Iris pigment epithelial cell (primary cell): ENCODE measurements at regions not wholly inside any gene's neighbourhood (a gene's known extent, or its start where the extent isn't known, plus 50 kb on each side); places are given as distances from the start of the nearest gene placed in this dataset.

ENCODE experiments used
- DNase-seq: peaks from one replicate; pipeline ENCODE4 v3.0.0-alpha.2; 2011; ENCODE audit warnings: low read depth

DNA sequence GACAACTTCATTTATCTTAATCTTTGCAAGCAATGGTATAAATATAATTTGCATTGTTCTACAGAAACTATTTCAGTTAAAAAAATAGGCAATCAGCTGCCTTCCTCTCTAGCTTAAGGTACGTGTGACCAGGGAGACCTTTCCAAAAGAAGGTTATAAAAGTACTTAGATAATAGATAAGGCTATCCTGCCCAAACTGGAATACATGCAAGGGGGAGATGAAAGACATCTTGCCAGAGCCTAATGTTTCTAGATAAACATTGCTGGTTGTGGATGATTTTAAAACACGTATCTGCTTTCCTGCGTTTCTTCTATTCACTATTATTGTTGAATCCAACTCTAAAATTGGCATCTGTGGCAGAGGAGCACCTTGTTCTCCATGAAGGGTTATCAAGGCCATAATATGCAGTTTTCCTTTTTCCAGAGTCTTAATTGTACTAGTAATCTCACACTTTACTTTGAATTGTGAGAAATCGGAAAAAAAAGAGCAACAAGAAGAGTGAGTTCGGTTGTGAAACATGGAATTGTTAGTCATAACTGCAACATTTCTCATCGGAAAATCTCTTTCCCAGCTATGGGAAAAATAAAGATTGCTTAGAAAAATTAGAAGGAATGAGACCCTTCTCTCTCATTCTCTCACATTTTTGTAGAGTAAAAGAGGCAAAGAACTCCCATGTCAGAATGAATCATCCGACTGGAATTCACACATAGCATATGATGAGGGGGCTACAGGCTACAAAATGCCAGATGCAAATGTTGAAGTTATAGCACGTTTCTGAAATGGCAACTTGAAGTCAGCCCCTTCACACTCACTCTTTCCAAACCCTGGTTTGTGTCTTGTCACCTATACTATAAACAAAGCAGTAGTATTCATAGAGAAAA is 936.1 kb upstream of the NR2F2 start:
- DNase-seq: peak; percentile 47

DNA sequence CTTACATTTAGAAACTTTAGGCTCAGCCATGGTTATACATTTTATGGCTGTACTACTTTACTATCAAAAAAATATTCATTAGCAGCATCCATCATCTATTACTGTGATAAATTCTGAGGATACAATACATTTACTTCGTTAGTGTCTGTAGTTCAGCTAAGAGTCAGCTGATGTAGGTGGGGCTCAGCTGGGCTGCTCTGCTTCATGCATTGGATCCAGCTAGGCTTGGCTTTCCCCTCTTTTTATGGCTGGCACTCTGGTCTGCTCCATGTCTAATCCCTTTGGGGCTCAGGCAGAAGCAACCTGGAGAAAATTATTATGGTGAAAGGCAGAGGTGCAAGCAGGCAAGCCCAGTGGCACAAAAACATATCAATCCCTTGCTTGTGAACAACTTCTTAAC is 930.1 kb upstream of the NR2F2 start:
- DNase-seq: no peak

GRCh38 chr15:95401587-95401986 is 928.9 kb upstream of the NR2F2 start:
- no peak for DNase-seq

- peak; percentile 84 for DNase-seq
These were observed 925.1 kb upstream of the NR2F2 start for GRCh38 chr15:95405447-95405846.

GRCh38 chr15:95407534-95407933 is 923.0 kb upstream of the NR2F2 start:
- DNase-seq: no peak

GRCh38 chr15:95409211-95409610 is 921.3 kb upstream of the NR2F2 start:
- DNase-seq: no peak

DNA sequence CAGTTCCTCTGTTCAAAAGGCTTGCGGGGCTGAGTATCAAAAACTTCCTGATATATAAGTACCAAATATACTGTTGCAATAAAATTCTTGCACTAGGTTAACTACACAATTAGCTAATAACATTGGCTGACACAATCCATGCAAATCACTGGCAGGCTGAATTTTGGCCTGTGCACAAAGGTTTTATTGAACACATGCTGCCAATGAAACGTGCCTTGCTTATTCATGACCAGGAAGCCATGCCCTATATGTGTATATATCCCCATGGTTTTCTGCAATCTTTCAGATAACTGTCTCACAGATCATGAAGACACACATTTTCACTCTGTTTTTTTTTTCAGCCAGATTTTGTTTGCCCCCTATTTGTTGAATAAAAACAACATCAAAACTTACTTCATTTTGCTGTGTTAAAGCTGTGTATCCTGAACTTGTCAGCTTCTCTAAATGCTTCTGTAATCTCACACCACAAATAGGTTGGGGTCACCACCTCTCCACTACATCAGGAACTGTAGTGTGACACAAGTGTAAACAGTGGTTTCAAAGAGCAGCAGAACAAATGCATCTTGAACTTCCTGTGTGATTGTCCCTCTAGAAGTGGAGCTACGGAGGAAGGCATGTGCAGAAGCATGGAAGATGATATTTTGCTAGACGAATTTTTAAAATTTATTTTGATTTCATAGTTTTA is 920.7 kb upstream of the NR2F2 start:
- DNase-seq: peak; percentile 61

GRCh38 chr15:95410757-95411156 is 919.7 kb upstream of the NR2F2 start:
- DNase-seq: peak; percentile 13

DNA sequence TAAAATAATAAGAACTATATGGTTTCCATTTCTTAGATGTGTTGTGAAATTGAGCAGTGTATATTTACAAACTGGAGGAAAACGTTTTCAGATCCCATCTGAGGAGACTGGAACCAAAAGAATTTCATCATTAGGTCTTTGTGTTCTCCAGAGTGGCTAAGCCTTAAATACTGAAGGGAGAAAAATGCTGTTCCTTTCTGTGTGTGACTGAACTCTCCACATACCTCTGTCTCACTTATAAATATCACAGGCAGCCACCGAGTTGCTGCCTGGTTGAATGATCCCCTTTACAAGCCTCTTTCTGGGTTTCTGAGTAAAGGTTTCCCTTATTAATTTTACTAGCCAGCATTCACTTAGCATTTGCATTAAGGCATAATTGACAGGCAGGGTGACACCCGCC is 913.9 kb upstream of the NR2F2 start:
- DNase-seq: peak; percentile 20

GRCh38 chr15:95417761-95418160 is 912.7 kb upstream of the NR2F2 start:
- DNase-seq: no peak

GRCh38 chr15:95422255-95422654 is 908.2 kb upstream of the NR2F2 start:
- no peak for DNase-seq

GRCh38 chr15:95425859-95426258 is 904.6 kb upstream of the NR2F2 start:
- no peak for DNase-seq

- DNase-seq: peak; percentile 39
These were observed 901.2 kb upstream of the NR2F2 start for GRCh38 chr15:95429345-95429744.

DNA sequence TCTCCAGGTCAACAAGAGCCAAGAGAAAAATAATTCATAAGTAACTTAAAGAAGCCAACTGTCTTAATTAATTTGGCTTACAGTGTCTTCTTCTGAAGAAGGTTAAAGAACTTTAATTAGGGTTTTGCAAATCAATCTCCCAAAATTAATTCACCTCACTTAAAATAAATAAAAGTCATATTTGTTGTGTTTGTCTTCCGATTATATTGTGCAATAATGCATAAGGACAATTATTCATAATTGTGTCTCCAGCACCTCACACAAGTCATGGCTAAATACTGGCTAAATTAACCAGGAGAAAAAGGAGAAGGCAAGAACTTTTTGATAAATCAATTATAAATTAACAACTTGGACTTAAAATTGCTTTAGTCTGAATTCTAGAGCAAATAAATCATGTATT is 899.0 kb upstream of the NR2F2 start:
- DNase-seq: no peak

DNA sequence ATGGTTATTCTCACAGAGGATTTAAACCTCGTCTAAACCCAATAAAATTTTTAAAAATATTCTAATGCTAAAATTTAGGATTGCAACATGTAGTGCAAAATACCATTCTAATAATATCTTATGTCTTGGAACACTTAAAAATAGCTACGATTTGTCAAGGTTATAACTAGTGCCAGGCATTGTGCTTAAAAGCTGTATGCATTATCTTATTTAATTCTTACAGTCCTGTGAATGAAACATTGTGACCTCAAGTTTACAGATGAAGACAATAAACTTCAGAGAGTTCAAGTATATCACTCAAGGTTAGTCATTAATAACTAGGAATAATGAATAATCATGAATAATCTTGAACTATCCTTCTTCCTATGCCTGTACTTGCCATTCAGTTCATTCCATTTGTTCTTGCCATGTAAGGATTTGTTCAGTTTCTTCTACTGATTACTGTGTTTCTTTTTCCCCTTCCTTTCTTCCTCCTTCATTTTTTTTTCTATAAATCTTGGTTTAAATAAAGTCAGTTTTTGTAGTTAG is 897.6 kb upstream of the NR2F2 start:
- DNase-seq: no peak

DNA sequence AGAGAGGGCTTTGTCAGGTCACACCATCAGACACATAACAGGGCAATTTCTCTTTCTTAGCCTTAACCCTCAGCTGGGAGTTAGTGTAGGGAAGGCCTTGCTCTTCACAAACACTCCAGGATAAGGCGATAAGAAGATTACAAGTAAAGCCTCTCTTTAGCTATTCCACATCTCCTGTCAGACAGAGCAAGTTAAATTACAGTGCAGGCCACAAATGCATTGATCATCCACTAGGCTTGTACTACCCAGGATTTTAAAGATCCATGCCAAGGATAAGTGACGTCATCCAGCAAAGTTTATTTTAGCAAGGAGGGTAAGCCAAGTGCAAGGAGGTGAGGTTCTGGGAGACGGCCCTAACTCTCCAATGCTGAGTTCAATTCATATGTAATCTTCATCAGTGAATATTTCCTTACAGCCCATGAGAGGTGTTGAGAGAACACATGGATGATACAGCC is 890.6 kb upstream of the NR2F2 start:
- DNase-seq: no peak

GRCh38 chr15:95440712-95441111 is 889.8 kb upstream of the NR2F2 start:
- no peak for DNase-seq

DNA sequence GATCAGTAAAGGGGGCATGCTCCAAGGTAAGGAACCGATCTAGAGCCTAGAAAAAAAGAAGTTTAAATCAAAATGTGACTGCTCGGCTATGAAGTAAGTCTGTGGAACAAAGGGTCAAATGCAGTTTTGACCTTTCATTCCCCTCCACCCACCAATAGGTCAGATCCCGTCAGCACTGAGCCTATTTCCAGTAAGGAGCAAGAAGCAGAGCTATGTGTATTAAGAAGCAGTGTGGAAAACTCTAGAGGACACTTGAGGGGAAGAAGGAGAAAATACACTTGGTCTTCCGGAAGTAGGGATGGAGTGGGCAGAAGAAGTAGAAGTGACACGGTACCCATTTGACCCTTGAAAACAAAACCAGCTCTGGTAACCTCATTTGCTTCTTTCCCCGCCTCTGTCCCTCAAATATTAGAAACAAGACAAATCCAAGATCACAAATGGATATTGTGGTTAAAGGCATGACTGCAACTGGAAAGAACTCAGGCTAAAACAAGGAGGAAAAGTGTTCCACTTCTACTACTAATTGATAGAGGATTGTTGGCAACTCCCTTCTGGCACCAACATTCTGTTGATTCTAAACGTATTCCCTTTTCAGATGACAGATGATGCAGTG is 888.3 kb upstream of the NR2F2 start:
- no peak for DNase-seq

- DNase-seq: no peak
These were observed 885.6 kb upstream of the NR2F2 start for GRCh38 chr15:95444860-95445259.

- no peak for DNase-seq
These were observed 883.6 kb upstream of the NR2F2 start for GRCh38 chr15:95446854-95447253.

DNA sequence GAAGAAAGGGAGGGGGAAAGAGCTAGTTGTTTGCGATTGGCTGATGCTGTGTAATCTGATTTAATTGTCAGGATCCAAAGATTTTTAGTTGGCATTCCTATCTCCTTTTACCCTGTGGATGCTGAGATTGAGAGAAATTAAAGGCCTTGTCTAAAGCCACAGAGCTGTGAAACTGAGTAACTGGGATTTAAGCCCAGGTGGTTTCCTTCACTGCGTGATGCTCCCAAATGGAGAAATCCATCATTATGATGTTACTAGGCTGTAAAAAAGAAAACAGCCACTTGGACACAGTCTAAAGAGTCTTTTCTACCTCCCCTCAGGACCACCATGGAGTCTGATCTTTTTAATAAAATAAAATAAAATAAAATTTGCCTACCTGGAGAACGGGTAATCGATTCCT is 883.0 kb upstream of the NR2F2 start:
- DNase-seq: no peak

GRCh38 chr15:95448531-95449229 is 881.8 kb upstream of the NR2F2 start:
- no peak for DNase-seq
